Right atrium auricular region (tissue), 2 donors: ENCODE measurements at regions not wholly inside any gene's neighbourhood (a gene's known extent, or its start where the extent isn't known, plus 50 kb on each side); places are given as distances from the start of the nearest gene placed in this dataset.
"Not testable (repeated sequence)": the region's sequence is repeated elsewhere in the genome, so short reads cannot be mapped to it uniquely, and the experiment has no call there.

Experiments
- DNase-seq: peaks from one replicate; pipeline ENCODE4 v3.0.0-alpha.2; 2019; ENCODE audit warnings: low spot score
- H3K27ac ChIP-seq, 2 donors: fragments of 200-600 bp; sonication (generic); 1 replicate in 1 of 2; 2 replicates in 1 of 2; pipeline ENCODE4 v1.5.1; 2016 to 2019
- H3K27me3 ChIP-seq, 2 donors: fragments of 200-600 bp; sonication (generic); one replicate each; pipeline versions ENCODE4 v1.5.1 to v1.6.0; 2017 to 2019
- H3K36me3 ChIP-seq: fragments of 200-600 bp; sonication (generic); one replicate; pipeline ENCODE4 v1.5.1; 2016
- H3K4me1 ChIP-seq, 2 donors: fragments of 200-600 bp; sonication (generic); one replicate each; pipeline versions ENCODE4 v1.5.1 to v1.6.0; 2017 to 2019
- H3K4me3 ChIP-seq, 2 donors: fragments of 200-600 bp; sonication (generic); 1 replicate in 1 of 2; 2 replicates in 1 of 2; pipeline ENCODE4 v1.5.1; 2017 to 2019; ENCODE audit warnings: mild to moderate bottlenecking in 1 of 2, moderate library complexity in 1 of 2
- H3K9me3 ChIP-seq, 2 donors: fragments of 200-600 bp; sonication (generic); one replicate each; pipeline ENCODE4 v1.5.1; 2019
- CTCF ChIP-seq, 2 donors: fragments of 200-600 bp; sonication (generic); IDR thresholded peaks; one replicate each; pipeline ENCODE4 v1.5.1; 2019; ENCODE audit warnings: antibody characterized with exemption in 2 of 2

GRCh38 chrX:23061116-23061515 lies 61.4 kb downstream of the DDX53 start:
- Histone ChIP-seq H3K27ac (no peak overlapping the region), H3K27me3 (no peaks in the 10 kb centered on the region), H3K4me1 (no peaks in the 10 kb centered on the region), H3K4me3 (no peak overlapping the region), H3K9me3 (no peaks in the 10 kb centered on the region), H3K36me3 (no peaks in the 10 kb centered on the region)
- no peak for DNase-seq
- no peak for TF ChIP-seq CTCF (IDR thresholded peaks at IDR 0.05)

GRCh38 chrX:23062359-23062758 lies 62.6 kb downstream of the DDX53 start:
- no peak for DNase-seq
- Histone ChIP-seq H3K4me1 (no peaks in the 10 kb centered on the region), H3K4me3 (no peak overlapping the region), H3K27me3 (no peaks in the 10 kb centered on the region), H3K9me3 (no peaks in the 10 kb centered on the region), H3K36me3 (no peaks in the 10 kb centered on the region), H3K27ac (no peak overlapping the region)
- TF ChIP-seq CTCF (IDR thresholded peaks at IDR 0.05): no peak

GRCh38 chrX:23066588-23067281 lies 67.0 kb downstream of the DDX53 start:
- H3K27me3 ChIP-seq: no peaks in the 10 kb centered on the region
- H3K4me1 ChIP-seq: no peaks in the 10 kb centered on the region
- DNase-seq: no peak
- H3K36me3 ChIP-seq: no peaks in the 10 kb centered on the region
- H3K4me3 ChIP-seq: no peak overlapping the region
- H3K9me3 ChIP-seq: peaks cover 0 to 12% of the 10 kb centered on the region in 2 donors
- no peak for TF ChIP-seq CTCF (IDR thresholded peaks at IDR 0.05)
- no peak overlapping the region for H3K27ac ChIP-seq

GRCh38 chrX:23075461-23075860 lies 75.7 kb downstream of the DDX53 start:
- not testable (repeated sequence) for DNase-seq, H3K27me3 ChIP-seq, H3K9me3 ChIP-seq, H3K4me3 ChIP-seq, H3K36me3 ChIP-seq, H3K27ac ChIP-seq, H3K4me1 ChIP-seq

GRCh38 chrX:23079347-23079746 lies 79.6 kb downstream of the DDX53 start:
- Histone ChIP-seq H3K36me3 (no peaks in the 10 kb centered on the region), H3K9me3 (no peaks in the 10 kb centered on the region), H3K27ac (no peak overlapping the region), H3K4me3 (no peak overlapping the region), H3K4me1 (no peaks in the 10 kb centered on the region), H3K27me3 (no peaks in the 10 kb centered on the region)
- TF ChIP-seq CTCF (IDR thresholded peaks at IDR 0.05): peak in 1 of 2 donors; percentile 30
- no peak for DNase-seq

- no peak for TF ChIP-seq CTCF (IDR thresholded peaks at IDR 0.05)
- Histone ChIP-seq H3K36me3 (no peaks in the 10 kb centered on the region), H3K9me3 (peaks cover 0 to 5% of the 10 kb centered on the region in 2 donors), H3K27me3 (no peaks in the 10 kb centered on the region), H3K27ac (no peak overlapping the region), H3K4me1 (no peaks in the 10 kb centered on the region), H3K4me3 (no peak overlapping the region)
- no peak for DNase-seq
These were observed 101.1 kb downstream of the DDX53 start for GRCh38 chrX:23100826-23101225.
